ENCODE measurements at regions not wholly inside any gene's neighbourhood (a gene's known extent, or its start where the extent isn't known, plus 50 kb on each side); places are given as distances from the start of the nearest gene placed in this dataset.

- DNase-seq (ENCODE audit: low read depth, low spot score): no peak
Observed at GRCh38 chr7:35501681-35502080, 193.3 kb downstream of the HERPUD2 start.

GRCh38 chr7:35499226-35499625 lies 195.7 kb downstream of the HERPUD2 start:
- no peak for DNase-seq (ENCODE audit: low read depth, low spot score)

GRCh38 chr7:35498416-35498815 lies 196.5 kb downstream of the HERPUD2 start:
- DNase-seq (ENCODE audit: low read depth, low spot score): no peak

- no peak for DNase-seq (ENCODE audit: low read depth, low spot score)
Observed at GRCh38 chr7:35495844-35496243, 199.1 kb downstream of the HERPUD2 start.

GRCh38 chr7:35495377-35495776 lies 199.6 kb downstream of the HERPUD2 start:
- DNase-seq (ENCODE audit: low read depth, low spot score): no peak

GRCh38 chr7:35494407-35494806 lies 200.5 kb downstream of the HERPUD2 start:
- DNase-seq (ENCODE audit: low read depth, low spot score): no peak

GRCh38 chr7:35492451-35493175 lies 202.3 kb downstream of the HERPUD2 start:
- no peak for DNase-seq (ENCODE audit: low read depth, low spot score)

GRCh38 chr7:35491233-35491632 lies 203.7 kb downstream of the HERPUD2 start:
- DNase-seq (ENCODE audit: low read depth, low spot score): no peak

- DNase-seq (ENCODE audit: low read depth, low spot score): no peak
Observed at GRCh38 chr7:35487841-35488240, 207.1 kb downstream of the HERPUD2 start.

- DNase-seq (ENCODE audit: low read depth, low spot score): no peak
Observed at GRCh38 chr7:35487402-35487801, 207.5 kb downstream of the HERPUD2 start.

- no peak for DNase-seq (ENCODE audit: low read depth, low spot score)
Observed at GRCh38 chr7:35485436-35485835, 209.5 kb downstream of the HERPUD2 start.

- no peak for DNase-seq (ENCODE audit: low read depth, low spot score)
Observed at GRCh38 chr7:35483568-35483967, 211.4 kb downstream of the HERPUD2 start.

- DNase-seq (ENCODE audit: low read depth, low spot score): no peak
Observed at GRCh38 chr7:35482231-35482630, 212.7 kb downstream of the HERPUD2 start.

- no peak for DNase-seq (ENCODE audit: low read depth, low spot score)
Observed at GRCh38 chr7:35480806-35481205, 214.1 kb downstream of the HERPUD2 start.

- no peak for DNase-seq (ENCODE audit: low read depth, low spot score)
Observed at GRCh38 chr7:35477609-35478008, 217.3 kb downstream of the HERPUD2 start.

- no peak for DNase-seq (ENCODE audit: low read depth, low spot score)
Observed at GRCh38 chr7:35474100-35474499, 220.2 kb upstream of the TBX20 start.

GRCh38 chr7:35468606-35469005 lies 214.7 kb upstream of the TBX20 start:
- no peak for DNase-seq (ENCODE audit: low read depth, low spot score)

GRCh38 chr7:35467456-35467978 lies 213.6 kb upstream of the TBX20 start:
- DNase-seq (ENCODE audit: low read depth, low spot score): no peak

GRCh38 chr7:35465791-35466336 lies 212.0 kb upstream of the TBX20 start:
- no peak for DNase-seq (ENCODE audit: low read depth, low spot score)

- DNase-seq (ENCODE audit: low read depth, low spot score): no peak
Observed at GRCh38 chr7:35463751-35464150, 209.9 kb upstream of the TBX20 start.

GRCh38 chr7:35463176-35463700 lies 209.3 kb upstream of the TBX20 start:
- no peak for DNase-seq (ENCODE audit: low read depth, low spot score)

GRCh38 chr7:35454575-35455385 lies 200.9 kb upstream of the TBX20 start:
- no peak for DNase-seq (ENCODE audit: low read depth, low spot score)

All from astrocyte of the hippocampus (primary cell).